ENCODE measurements at regions not wholly inside any gene's neighbourhood (a gene's known extent, or its start where the extent isn't known, plus 50 kb on each side); places are given as distances from the start of the nearest gene placed in this dataset.
"Not testable (repeated sequence)": the region's sequence is repeated elsewhere in the genome, so short reads cannot be mapped to it uniquely, and the experiment has no call there.

- no peak for DNase-seq (ENCODE audit: low read depth in 2 of 3, low spot score in 1 of 3)
These were observed 324.1 kb upstream of the GOT2 start for GRCh38 chr16:59058250-59058649.

- no peak for DNase-seq (ENCODE audit: low read depth in 2 of 3, low spot score in 1 of 3)
These were observed 319.8 kb upstream of the GOT2 start for GRCh38 chr16:59053911-59054310.

GRCh38 chr16:59052231-59052630 lies 318.1 kb upstream of the GOT2 start:
- no peak for DNase-seq (ENCODE audit: low read depth in 2 of 3, low spot score in 1 of 3)

DNA sequence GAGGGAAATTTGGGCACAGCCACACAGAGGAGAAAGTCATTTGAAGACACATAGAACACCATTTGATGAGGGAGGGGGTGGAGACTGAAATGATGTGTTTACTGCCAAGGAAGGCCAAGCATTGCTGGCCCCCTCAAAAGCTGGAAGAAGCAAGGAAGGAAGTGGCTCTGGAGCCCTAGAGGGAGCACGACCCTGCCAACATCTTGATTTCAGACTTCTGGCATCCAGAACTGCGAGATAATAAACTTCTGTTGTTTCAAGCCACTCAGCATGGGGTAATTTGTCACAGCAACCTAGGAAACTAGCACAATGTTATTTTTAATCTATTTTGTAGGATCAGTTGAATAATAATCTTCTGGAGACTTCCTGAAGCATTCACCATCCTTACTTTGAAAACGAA lies 314.8 kb upstream of the GOT2 start:
- DNase-seq (ENCODE audit: low read depth in 2 of 3, low spot score in 1 of 3), result no peak

DNA sequence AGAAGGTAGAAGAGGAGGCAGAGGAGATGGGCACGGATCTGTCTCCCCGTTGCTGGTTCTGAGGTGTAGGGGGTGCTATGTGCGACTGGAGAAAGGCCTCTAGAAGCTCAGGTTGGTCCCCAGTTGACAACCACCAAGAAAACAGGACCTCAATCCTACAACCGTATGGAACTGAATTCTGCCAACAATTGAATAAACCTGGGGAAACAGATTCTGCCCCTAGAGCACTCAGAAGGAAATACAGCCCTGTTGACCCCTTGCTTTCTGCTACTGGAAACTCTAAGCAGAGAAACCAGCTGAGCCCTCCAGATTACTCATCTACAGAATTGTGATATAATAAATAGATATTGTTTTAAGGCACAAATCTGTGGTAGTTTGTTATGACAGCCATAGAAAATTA lies 313.0 kb upstream of the GOT2 start:
- DNase-seq (ENCODE audit: low read depth in 2 of 3, low spot score in 1 of 3), result no peak

DNA sequence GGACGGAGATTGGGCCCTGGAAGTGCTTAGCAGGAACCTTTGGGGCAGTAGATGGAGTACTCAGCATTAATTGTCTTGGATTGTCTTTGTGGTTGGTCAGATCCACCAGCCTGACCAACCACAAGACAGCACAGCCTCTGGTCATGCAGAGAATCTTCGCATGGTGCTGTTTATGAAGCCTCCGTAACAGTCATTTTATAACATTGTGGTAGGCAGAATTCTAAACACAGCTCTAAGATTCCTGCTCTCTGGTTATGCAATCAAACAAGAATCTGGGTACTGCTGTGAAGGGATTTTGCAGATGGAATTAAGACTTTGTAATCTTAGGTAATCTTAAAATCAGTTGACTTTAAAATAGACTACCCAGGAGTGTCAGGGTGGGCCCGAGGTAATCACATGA lies 312.2 kb upstream of the GOT2 start:
- no peak for DNase-seq (ENCODE audit: low read depth in 2 of 3, low spot score in 1 of 3)

GRCh38 chr16:59045501-59045900 lies 311.4 kb upstream of the GOT2 start:
- no peak for DNase-seq (ENCODE audit: low read depth in 2 of 3, low spot score in 1 of 3)

DNA sequence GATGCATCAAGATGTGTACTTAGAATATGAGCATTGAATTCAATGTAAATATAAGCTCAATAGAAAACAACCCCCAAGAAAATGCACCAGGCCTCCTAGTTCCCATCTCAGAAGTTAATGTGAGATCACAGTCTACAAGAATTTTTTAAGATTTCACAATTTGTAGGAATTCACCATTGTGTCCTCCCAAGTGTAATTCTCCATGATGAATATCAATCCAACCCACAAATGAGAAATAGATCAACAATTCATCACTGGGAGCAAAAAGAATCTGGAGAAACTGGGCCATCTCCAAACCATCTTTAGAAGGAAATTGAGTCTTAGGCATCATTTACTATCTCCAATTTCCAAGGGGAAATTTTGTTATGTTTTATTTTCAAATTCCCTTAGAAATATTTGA lies 310.5 kb upstream of the GOT2 start:
- no peak for DNase-seq (ENCODE audit: low read depth in 2 of 3, low spot score in 1 of 3)

- no peak for DNase-seq (ENCODE audit: low read depth in 2 of 3, low spot score in 1 of 3)
These were observed 308.2 kb upstream of the GOT2 start for GRCh38 chr16:59042301-59042700.

- DNase-seq (ENCODE audit: low read depth in 2 of 3, low spot score in 1 of 3), result no peak
These were observed 305.1 kb upstream of the GOT2 start for GRCh38 chr16:59039066-59039720.

GRCh38 chr16:59030923-59031485 lies 296.9 kb upstream of the GOT2 start:
- no peak for DNase-seq (ENCODE audit: low read depth in 2 of 3, low spot score in 1 of 3)

- no peak for DNase-seq (ENCODE audit: low read depth in 2 of 3, low spot score in 1 of 3)
These were observed 287.6 kb upstream of the GOT2 start for GRCh38 chr16:59021751-59022150.

- DNase-seq (ENCODE audit: low read depth in 2 of 3, low spot score in 1 of 3), result no peak
These were observed 279.8 kb upstream of the GOT2 start for GRCh38 chr16:59013930-59014329.

- DNase-seq (ENCODE audit: low read depth in 2 of 3, low spot score in 1 of 3), result no peak
These were observed 265.6 kb upstream of the GOT2 start for GRCh38 chr16:58999762-59000161.

- not testable (repeated sequence) for DNase-seq (ENCODE audit: low read depth in 2 of 3, low spot score in 1 of 3)
These were observed 258.6 kb upstream of the GOT2 start for GRCh38 chr16:58992755-58993154.

DNA sequence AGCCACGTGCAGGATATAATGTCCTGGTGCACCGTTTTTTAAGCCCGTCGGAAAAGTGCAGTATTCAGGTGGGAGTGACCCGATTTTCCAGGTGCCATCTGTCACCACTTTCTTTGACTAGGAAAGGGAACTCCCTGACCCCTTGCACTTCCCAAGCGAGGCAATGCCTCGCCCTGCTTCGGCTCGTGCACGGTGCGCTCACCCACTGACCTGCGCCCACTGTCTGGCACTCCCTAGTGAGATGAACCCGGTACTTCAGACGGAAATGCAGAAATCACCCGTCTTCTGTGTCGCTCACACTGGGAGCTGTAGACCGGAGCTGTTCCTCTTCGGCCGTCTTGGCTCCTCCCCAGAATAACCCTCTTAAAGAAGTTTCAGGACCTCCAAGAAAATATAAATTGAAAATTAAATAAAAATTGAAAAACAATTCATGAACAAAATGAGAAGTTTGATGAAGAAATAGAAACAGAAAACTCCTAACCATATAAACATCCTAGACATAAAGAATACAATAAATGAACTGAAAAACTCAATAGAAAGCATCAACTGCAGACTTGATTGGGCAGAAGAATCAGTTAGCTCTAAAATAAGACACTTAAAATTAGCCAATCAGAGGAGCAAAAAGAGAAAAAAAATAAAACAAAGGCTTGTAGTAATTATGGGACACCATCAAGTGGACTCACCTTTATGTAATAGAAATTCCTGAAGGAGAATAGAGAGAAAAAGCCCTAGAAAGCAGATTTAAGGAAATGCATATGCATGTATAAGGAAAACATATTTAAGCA lies 249.3 kb upstream of the GOT2 start:
- DNase-seq (ENCODE audit: low read depth in 2 of 3, low spot score in 1 of 3), result not testable (repeated sequence)

GRCh38 chr16:58970775-58971174 lies 236.7 kb upstream of the GOT2 start:
- DNase-seq (ENCODE audit: low read depth in 2 of 3, low spot score in 1 of 3), result no peak

DNA sequence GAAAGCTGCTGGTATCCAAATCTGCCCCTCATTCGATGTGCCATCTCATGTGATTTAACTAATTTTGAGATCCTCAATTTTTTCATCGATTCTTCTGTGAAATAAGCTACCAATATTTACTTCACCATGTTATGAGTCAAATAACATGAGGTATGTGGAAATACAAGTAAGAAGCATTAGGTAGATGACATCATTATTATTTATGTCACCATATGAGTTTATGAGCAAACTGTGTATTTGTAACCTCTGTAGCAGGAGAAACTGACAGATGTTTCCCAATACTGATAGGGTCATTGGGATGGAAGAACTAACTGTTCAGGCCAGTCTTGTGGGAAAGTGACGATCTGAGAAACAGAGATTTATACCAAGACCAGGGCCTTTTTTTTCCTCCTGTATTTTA lies 229.4 kb upstream of the GOT2 start:
- no peak for DNase-seq (ENCODE audit: low read depth in 2 of 3, low spot score in 1 of 3)

DNA sequence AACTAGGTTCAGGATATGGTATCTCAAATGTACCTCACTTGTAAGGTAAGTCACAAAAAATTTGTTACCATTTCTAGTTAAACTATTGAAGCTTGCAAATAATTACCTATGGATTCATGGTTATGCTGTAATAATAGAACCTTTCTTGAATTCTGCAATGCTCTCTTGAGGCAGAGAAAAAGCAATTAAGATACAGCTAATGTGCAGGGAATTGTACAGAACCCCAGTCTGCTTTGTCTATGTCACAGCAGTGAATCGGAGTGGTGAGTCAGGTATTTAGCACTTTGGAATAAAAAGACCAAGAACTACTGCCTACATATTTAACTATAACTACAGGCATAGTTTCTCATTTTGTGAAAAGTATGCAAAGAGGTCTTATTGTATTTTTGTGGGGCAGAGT lies 228.7 kb upstream of the GOT2 start:
- no peak for DNase-seq (ENCODE audit: low read depth in 2 of 3, low spot score in 1 of 3)

- no peak for DNase-seq (ENCODE audit: low read depth in 2 of 3, low spot score in 1 of 3)
These were observed 226.4 kb upstream of the GOT2 start for GRCh38 chr16:58960484-58960883.

GRCh38 chr16:58960034-58960433 lies 225.9 kb upstream of the GOT2 start:
- DNase-seq (ENCODE audit: low read depth in 2 of 3, low spot score in 1 of 3), result no peak

DNA sequence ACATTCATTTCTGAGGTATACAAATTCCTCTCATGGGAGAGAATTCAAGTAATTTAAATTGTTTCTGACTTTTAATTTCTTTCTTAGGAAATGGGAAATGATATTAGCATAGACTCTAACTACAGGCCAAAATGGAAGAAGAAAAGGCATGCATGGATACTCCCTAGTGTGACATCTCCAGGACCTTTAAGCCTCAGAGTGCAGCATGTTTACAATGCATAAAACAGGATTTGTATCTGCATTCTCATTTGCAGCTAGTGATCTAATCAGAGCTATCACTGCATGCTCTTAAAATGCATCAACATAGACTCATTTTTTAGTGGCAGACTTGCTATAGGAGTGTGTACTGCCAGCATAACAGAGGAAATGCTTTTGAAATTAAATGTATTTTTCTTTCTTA lies 224.6 kb upstream of the GOT2 start:
- DNase-seq (ENCODE audit: low read depth in 2 of 3, low spot score in 1 of 3), result no peak

DNA sequence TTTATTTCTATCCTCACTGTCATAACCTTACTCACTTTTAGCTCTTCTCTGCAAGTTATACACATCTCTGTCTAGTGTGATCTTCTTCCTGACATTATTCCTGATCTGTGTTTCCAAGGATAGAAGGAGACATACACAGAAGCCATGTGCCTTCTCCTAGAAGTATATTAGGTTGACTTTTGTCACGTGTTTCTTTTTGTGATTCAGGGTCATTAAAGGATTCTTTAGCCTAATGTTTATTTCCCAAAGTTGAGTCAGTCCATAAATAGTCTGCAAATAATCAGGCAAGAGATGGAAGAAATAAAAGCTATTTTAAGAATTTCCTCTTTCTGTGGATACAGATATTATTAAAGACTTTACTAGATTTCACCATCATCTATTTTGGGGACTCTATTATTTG lies 214.1 kb upstream of the GOT2 start:
- DNase-seq (ENCODE audit: low read depth in 2 of 3, low spot score in 1 of 3), result no peak
